ENCODE measurements at regions not wholly inside any gene's neighbourhood (a gene's known extent, or its start where the extent isn't known, plus 50 kb on each side); places are given as distances from the start of the nearest gene placed in this dataset.
"Not testable (repeated sequence)": the region's sequence is repeated elsewhere in the genome, so short reads cannot be mapped to it uniquely, and the experiment has no call there.

GRCh38 chr2:150194816-150195215, 292.7 kb downstream of the RND3 start:
- H3K4me3 ChIP-seq (ENCODE audit: low read length); H3K36me3 ChIP-seq (ENCODE audit: control insufficient read depth, insufficient read depth, low read length); H3K4me1 ChIP-seq (ENCODE audit: control insufficient read depth, insufficient read depth, low read length); H3K27ac ChIP-seq (ENCODE audit: low read length); H3K9me3 ChIP-seq (replicated peaks; ENCODE audit: control insufficient read depth, low read depth, low read length); DNase-seq; H3K27me3 ChIP-seq (ENCODE audit: control insufficient read depth, insufficient read depth, low read length): not testable (repeated sequence)
- WGBS (ENCODE audit: insufficient coverage): no CpG with 5 or more reads among the region's 1 CpG

- no peak overlapping the region for H3K4me3 ChIP-seq (ENCODE audit: low read length)
- WGBS (ENCODE audit: insufficient coverage): 92% methylated on average over 2 of the region's 6 CpGs
- no peaks in the 10 kb centered on the region for H3K36me3 ChIP-seq (ENCODE audit: control insufficient read depth, insufficient read depth, low read length)
- no peak overlapping the region for H3K27ac ChIP-seq (ENCODE audit: low read length)
- DNase-seq: no peak
- no peaks in the 10 kb centered on the region for H3K27me3 ChIP-seq (ENCODE audit: control insufficient read depth, insufficient read depth, low read length)
- H3K4me1 ChIP-seq (ENCODE audit: control insufficient read depth, insufficient read depth, low read length): no peaks in the 10 kb centered on the region
- H3K9me3 ChIP-seq (replicated peaks; ENCODE audit: control insufficient read depth, low read depth, low read length): no peaks in the 10 kb centered on the region
Measured at GRCh38 chr2:150192701-150193100, 294.8 kb downstream of the RND3 start.

DNA sequence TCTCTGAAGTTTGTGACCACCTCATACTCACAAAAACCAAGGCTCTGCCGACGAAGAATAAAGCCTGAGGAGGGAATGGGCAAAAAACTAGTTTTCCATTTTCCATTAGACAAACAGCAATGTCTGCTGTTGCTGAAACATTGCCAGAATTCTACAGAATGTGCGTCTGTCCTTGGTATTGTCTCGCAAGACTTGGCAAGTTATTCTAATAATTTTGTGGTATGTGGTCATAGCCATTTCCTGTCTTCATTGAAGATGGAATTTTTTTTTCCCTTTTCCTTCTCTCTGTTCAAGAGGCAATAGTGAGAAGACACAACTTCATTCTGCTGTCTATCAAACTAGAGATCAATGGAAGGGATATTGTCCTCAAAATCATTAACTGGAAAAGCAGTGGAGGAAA, 296.1 kb downstream of the RND3 start:
- Histone ChIP-seq H3K9me3 (replicated peaks; ENCODE audit: control insufficient read depth, low read depth, low read length) (no peaks in the 10 kb centered on the region), H3K27me3 (ENCODE audit: control insufficient read depth, insufficient read depth, low read length) (no peaks in the 10 kb centered on the region), H3K36me3 (ENCODE audit: control insufficient read depth, insufficient read depth, low read length) (no peaks in the 10 kb centered on the region), H3K27ac (ENCODE audit: low read length) (no peak overlapping the region), H3K4me3 (ENCODE audit: low read length) (no peak overlapping the region), H3K4me1 (ENCODE audit: control insufficient read depth, insufficient read depth, low read length) (no peaks in the 10 kb centered on the region)
- DNase-seq: peak; percentile 47
- WGBS (ENCODE audit: insufficient coverage): no CpG with 5 or more reads among the region's 4 CpGs

DNA sequence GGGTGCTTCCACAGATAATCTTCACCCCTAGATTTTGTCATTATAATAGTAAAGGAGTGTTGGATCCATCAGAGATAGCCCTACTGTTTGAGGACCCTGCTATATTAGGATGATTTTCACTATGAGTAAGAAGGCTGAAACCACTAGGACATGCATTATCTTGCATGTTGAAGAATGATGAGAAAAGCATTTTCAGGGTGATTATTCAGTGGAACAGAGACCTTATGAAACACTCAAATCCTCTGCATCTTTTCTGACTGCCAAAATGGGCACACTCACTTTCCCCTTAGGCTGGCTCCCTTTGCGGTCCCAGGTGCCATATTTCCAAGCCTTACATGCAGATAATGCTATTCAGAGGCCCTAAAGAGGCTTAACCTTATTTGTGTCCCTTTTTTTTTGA, 296.9 kb downstream of the RND3 start:
- H3K27ac ChIP-seq (ENCODE audit: low read length): no peak overlapping the region
- 100% methylated on average over 1 of the region's 1 CpG for WGBS (ENCODE audit: insufficient coverage)
- DNase-seq: no peak
- no peaks in the 10 kb centered on the region for H3K27me3 ChIP-seq (ENCODE audit: control insufficient read depth, insufficient read depth, low read length)
- H3K36me3 ChIP-seq (ENCODE audit: control insufficient read depth, insufficient read depth, low read length): no peaks in the 10 kb centered on the region
- H3K4me3 ChIP-seq (ENCODE audit: low read length): no peak overlapping the region
- H3K4me1 ChIP-seq (ENCODE audit: control insufficient read depth, insufficient read depth, low read length): no peaks in the 10 kb centered on the region
- H3K9me3 ChIP-seq (replicated peaks; ENCODE audit: control insufficient read depth, low read depth, low read length): no peaks in the 10 kb centered on the region

DNA sequence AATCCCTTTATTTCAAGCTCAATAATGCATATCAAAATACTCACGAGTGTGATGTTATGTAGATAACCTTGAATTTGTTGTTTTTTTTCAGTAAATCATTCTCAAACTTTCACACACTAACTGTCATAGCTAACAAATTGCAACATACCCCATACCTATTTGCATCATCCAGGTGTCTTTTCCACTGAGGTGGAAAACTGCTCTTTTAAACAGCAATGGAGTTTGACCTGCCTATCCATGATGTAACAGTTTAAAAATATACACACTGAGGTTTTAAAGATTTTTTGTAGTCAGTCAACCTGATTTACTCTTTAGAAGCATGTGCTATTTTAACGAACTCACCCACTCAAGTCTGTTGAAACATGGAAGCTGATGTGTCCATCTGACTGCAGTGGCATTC, 298.7 kb downstream of the RND3 start:
- Histone ChIP-seq H3K27me3 (ENCODE audit: control insufficient read depth, insufficient read depth, low read length) (no peaks in the 10 kb centered on the region), H3K4me3 (ENCODE audit: low read length) (no peak overlapping the region), H3K9me3 (replicated peaks; ENCODE audit: control insufficient read depth, low read depth, low read length) (no peaks in the 10 kb centered on the region), H3K27ac (ENCODE audit: low read length) (no peak overlapping the region), H3K36me3 (ENCODE audit: control insufficient read depth, insufficient read depth, low read length) (no peaks in the 10 kb centered on the region), H3K4me1 (ENCODE audit: control insufficient read depth, insufficient read depth, low read length) (no peaks in the 10 kb centered on the region)
- DNase-seq: no peak
- WGBS (ENCODE audit: insufficient coverage): no CpG with 5 or more reads among the region's 2 CpGs

DNA sequence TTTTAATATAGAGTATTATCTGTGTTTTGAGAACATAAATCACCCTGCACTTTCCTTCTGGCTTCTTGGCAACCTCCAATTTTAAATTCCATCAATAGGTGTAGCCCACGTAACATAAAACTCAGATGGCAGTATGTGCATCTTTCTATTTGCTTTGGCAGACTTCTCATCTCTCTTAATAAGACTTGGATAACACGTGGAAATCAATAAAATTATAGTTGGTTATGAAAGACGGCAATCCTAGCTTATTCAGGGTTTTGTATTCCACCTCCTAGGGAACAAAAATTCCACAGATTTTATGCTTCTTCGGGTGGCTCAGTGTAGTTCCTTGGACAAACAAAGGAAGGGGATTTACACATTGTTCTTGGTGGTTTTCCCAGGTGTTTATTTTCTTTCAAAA, 299.3 kb downstream of the RND3 start:
- H3K27me3 ChIP-seq (ENCODE audit: control insufficient read depth, insufficient read depth, low read length): no peaks in the 10 kb centered on the region
- no peak overlapping the region for H3K4me3 ChIP-seq (ENCODE audit: low read length)
- H3K27ac ChIP-seq (ENCODE audit: low read length): no peak overlapping the region
- H3K9me3 ChIP-seq (replicated peaks; ENCODE audit: control insufficient read depth, low read depth, low read length): no peaks in the 10 kb centered on the region
- WGBS (ENCODE audit: insufficient coverage): no CpG with 5 or more reads among the region's 4 CpGs
- DNase-seq: peak; percentile 45
- no peaks in the 10 kb centered on the region for H3K4me1 ChIP-seq (ENCODE audit: control insufficient read depth, insufficient read depth, low read length)
- no peaks in the 10 kb centered on the region for H3K36me3 ChIP-seq (ENCODE audit: control insufficient read depth, insufficient read depth, low read length)

DNA sequence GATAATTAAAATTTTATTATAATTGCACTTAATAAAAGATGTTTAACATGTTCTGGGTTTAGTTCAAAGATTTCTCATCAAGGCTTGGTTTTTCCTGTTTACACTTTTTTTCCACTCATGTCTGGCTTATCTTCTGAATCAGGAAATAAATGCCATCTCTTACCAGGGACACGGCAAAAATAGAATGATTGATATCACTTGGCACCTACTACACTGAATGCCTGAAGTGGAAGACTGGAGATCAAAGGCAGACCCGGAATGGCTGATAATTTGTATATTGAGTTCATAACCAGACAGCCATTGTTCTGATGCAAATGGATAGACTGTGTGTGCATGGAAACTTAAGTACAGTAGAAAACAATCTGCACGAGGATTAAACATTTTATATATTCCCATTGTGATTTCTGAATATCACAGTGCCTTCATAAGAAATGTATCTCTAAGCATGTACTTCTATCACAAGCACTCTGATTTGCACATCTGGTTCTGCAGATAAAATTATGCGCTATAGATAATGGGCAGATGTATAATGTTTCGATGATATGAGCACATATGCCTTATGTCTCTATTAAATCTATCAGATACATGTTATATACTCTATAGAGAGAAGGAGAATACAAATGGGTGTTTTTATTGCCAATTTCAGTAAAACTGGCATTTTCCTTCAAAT, 304.8 kb downstream of the RND3 start:
- H3K27ac ChIP-seq (ENCODE audit: low read length): no peak overlapping the region
- WGBS (ENCODE audit: insufficient coverage): no CpG with 5 or more reads among the region's 5 CpGs
- DNase-seq: no peak
- H3K4me3 ChIP-seq (ENCODE audit: low read length): no peak overlapping the region
- H3K27me3 ChIP-seq (ENCODE audit: control insufficient read depth, insufficient read depth, low read length): no peaks in the 10 kb centered on the region
- no peaks in the 10 kb centered on the region for H3K4me1 ChIP-seq (ENCODE audit: control insufficient read depth, insufficient read depth, low read length)
- no peaks in the 10 kb centered on the region for H3K9me3 ChIP-seq (replicated peaks; ENCODE audit: control insufficient read depth, low read depth, low read length)
- H3K36me3 ChIP-seq (ENCODE audit: control insufficient read depth, insufficient read depth, low read length): no peaks in the 10 kb centered on the region

- no peaks in the 10 kb centered on the region for H3K27me3 ChIP-seq (ENCODE audit: control insufficient read depth, insufficient read depth, low read length)
- no peaks in the 10 kb centered on the region for H3K36me3 ChIP-seq (ENCODE audit: control insufficient read depth, insufficient read depth, low read length)
- H3K4me1 ChIP-seq (ENCODE audit: control insufficient read depth, insufficient read depth, low read length): peaks cover 2% of the 10 kb centered on the region
- no peaks in the 10 kb centered on the region for H3K9me3 ChIP-seq (replicated peaks; ENCODE audit: control insufficient read depth, low read depth, low read length)
- H3K27ac ChIP-seq (ENCODE audit: low read length): no peak overlapping the region
- H3K4me3 ChIP-seq (ENCODE audit: low read length): no peak overlapping the region
- DNase-seq: no peak
Measured at GRCh38 chr2:150178591-150178990, 308.9 kb downstream of the RND3 start.

GRCh38 chr2:150174971-150175421, 312.5 kb downstream of the RND3 start:
- peak; percentile 72 for DNase-seq

GRCh38 chr2:150174056-150174805, 313.2 kb downstream of the RND3 start:
- Histone ChIP-seq H3K4me1 (ENCODE audit: control insufficient read depth, insufficient read depth, low read length) (peaks cover 2% of the 10 kb centered on the region), H3K36me3 (ENCODE audit: control insufficient read depth, insufficient read depth, low read length) (no peaks in the 10 kb centered on the region), H3K9me3 (replicated peaks; ENCODE audit: control insufficient read depth, low read depth, low read length) (no peaks in the 10 kb centered on the region), H3K27ac (ENCODE audit: low read length) (peak overlapping the region; percentile 13), H3K4me3 (ENCODE audit: low read length) (no peak overlapping the region), H3K27me3 (ENCODE audit: control insufficient read depth, insufficient read depth, low read length) (no peaks in the 10 kb centered on the region)
- peak; percentile 50 for DNase-seq
- no CpG with 5 or more reads among the region's 2 CpGs for WGBS (ENCODE audit: insufficient coverage)

More at GRCh38 chr2:150174971-150175421, 312.5 kb downstream of the RND3 start:
- H3K4me3 ChIP-seq (ENCODE audit: low read length): no peak overlapping the region
- H3K4me1 ChIP-seq (ENCODE audit: control insufficient read depth, insufficient read depth, low read length): peaks cover 2% of the 10 kb centered on the region
- no peaks in the 10 kb centered on the region for H3K36me3 ChIP-seq (ENCODE audit: control insufficient read depth, insufficient read depth, low read length)
- H3K27ac ChIP-seq (ENCODE audit: low read length): peak overlapping the region; percentile 49
- no CpG with 5 or more reads among the region's 1 CpG for WGBS (ENCODE audit: insufficient coverage)
- H3K9me3 ChIP-seq (replicated peaks; ENCODE audit: control insufficient read depth, low read depth, low read length): no peaks in the 10 kb centered on the region
- no peaks in the 10 kb centered on the region for H3K27me3 ChIP-seq (ENCODE audit: control insufficient read depth, insufficient read depth, low read length)
